Skeletal muscle tissue (tissue), 3 donors: ENCODE measurements at regions not wholly inside any gene's neighbourhood (a gene's known extent, or its start where the extent isn't known, plus 50 kb on each side); places are given as distances from the start of the nearest gene placed in this dataset.
A peak's percentile ranks its signal among the peaks of the same experiment; 100 is the strongest.

Experiments used
- H3K27ac ChIP-seq: one replicate; pipeline ENCODE4 v1.7.0; 2013; ENCODE audit warnings: mild to moderate bottlenecking, low read depth, low read length, inconsistent platforms
- H3K27me3 ChIP-seq, 3 donors: one replicate each; pipeline ENCODE4 v1.7.0; 2013; ENCODE audit warnings: low read length in 3 of 3; ENCODE audit not compliant: control insufficient read depth in 3 of 3, insufficient read depth in 3 of 3
- H3K36me3 ChIP-seq, 3 donors: one replicate each; pipeline ENCODE4 v1.7.0; 2013; ENCODE audit warnings: low read length in 3 of 3; ENCODE audit not compliant: control insufficient read depth in 3 of 3, insufficient read depth in 3 of 3
- H3K4me1 ChIP-seq, 3 donors: one replicate each; pipeline ENCODE4 v1.7.0; 2013; ENCODE audit warnings: low read length in 3 of 3, mild to moderate bottlenecking in 3 of 3; ENCODE audit not compliant: control insufficient read depth in 3 of 3, insufficient read depth in 3 of 3
- H3K4me3 ChIP-seq, 3 donors: one replicate each; pipeline ENCODE4 v1.7.0; 2013; ENCODE audit warnings: low read length in 3 of 3
- H3K9ac ChIP-seq, 3 donors: one replicate each; pipeline ENCODE4 v1.7.0; 2013; ENCODE audit warnings: low read length in 3 of 3, mild to moderate bottlenecking in 3 of 3, moderate library complexity in 2 of 3, low read depth in 1 of 3
- H3K9me3 ChIP-seq, 3 donors: one replicate each; pipeline ENCODE4 v1.7.0; 2013; ENCODE audit warnings: low read length in 3 of 3; ENCODE audit not compliant: control insufficient read depth in 3 of 3
- donor health status: Osteomylitis.

GRCh38 chr9:115295734-115296133, 177.8 kb upstream of the TNC start:
- H3K4me1 ChIP-seq: no peaks in the 10 kb centered on the region
- no peak overlapping the region for H3K9ac ChIP-seq
- no peaks in the 10 kb centered on the region for H3K27me3 ChIP-seq
- no peaks in the 10 kb centered on the region for H3K36me3 ChIP-seq
- no peak overlapping the region for H3K27ac ChIP-seq
- no peaks in the 10 kb centered on the region for H3K9me3 ChIP-seq
- H3K4me3 ChIP-seq: no peak overlapping the region

DNA sequence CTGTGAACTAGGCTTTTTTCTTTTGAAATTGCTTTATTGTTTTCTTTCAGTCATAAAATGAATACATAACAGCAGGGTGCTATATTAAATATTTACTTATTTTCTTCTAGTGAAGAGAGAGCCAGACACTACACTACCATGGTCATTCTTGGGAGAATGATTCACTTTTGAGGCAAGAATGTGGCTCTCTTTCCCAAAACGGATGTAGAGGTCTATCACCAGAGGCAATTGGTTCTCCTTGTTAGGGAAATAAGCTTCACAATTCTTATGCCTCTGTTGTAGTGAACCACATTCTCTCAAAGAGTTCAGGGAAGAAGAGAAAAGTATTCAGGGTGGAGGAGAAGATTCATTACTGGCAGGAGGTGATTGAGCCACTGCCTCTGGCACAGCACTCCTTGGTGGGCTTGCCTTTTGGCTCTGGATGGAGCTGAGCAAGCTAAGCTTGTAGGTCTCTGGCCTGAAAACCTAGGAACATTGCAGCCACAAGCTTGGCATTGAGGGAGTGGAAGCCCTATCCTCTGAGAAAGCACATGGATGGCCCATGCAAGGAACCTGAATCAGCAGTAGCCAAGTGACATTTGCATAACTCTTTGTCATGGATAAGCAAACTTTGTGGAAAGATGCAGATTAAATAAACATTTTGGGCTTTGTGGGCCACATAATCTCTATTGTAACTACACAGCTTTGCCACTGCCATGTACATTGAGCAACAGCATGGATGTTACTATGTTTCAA, 179.0 kb upstream of the TNC start:
- Histone ChIP-seq H3K9me3 (no peaks in the 10 kb centered on the region), H3K36me3 (no peaks in the 10 kb centered on the region), H3K27me3 (no peaks in the 10 kb centered on the region), H3K27ac (no peak overlapping the region), H3K9ac (no peak overlapping the region), H3K4me3 (no peak overlapping the region), H3K4me1 (no peaks in the 10 kb centered on the region)

DNA sequence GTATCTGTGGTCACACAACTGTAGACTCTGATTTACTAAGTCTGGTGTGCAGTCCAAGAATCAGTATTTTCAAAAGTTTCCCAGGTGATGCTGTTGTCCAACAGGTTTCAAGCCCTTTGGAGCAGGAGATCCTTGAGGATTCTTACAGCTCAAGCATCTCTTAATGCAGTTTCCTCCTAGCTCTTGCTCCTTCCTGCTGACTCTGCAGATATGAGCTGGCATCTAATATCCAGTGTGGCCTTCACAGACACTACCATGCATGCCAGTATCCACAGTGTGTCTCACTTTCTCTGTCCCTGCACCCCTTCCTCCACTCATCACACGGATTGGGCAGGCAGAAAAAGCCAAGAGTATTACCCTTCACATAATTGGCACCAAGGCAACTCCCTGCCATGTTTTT, 182.2 kb upstream of the TNC start:
- Histone ChIP-seq H3K4me1 (no peaks in the 10 kb centered on the region), H3K9ac (no peak overlapping the region), H3K27me3 (no peaks in the 10 kb centered on the region), H3K36me3 (no peaks in the 10 kb centered on the region), H3K9me3 (no peaks in the 10 kb centered on the region), H3K4me3 (no peak overlapping the region), H3K27ac (no peak overlapping the region)

DNA sequence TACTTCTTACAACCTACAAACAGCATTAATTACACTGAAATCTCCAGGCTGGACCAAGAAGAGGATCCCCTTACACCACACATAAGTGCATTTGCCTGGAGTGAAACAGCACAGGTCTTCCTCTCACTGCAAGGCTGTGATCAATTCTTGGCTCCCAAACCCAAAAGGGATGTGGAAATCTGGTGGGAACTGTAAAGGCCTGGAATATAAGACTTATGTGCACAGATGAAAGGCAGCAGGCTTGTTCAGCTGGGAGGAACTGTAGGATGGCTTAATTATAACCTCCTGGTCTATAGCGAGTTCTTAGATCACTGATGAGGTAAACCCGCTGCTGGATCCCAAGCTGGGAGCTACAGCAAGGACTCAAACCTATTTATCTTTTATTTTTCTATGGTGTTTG, 182.9 kb upstream of the TNC start:
- no peak overlapping the region for H3K27ac ChIP-seq
- H3K9ac ChIP-seq: no peak overlapping the region
- H3K4me3 ChIP-seq: no peak overlapping the region
- no peaks in the 10 kb centered on the region for H3K27me3 ChIP-seq
- H3K9me3 ChIP-seq: no peaks in the 10 kb centered on the region
- H3K4me1 ChIP-seq: no peaks in the 10 kb centered on the region
- H3K36me3 ChIP-seq: no peaks in the 10 kb centered on the region

DNA sequence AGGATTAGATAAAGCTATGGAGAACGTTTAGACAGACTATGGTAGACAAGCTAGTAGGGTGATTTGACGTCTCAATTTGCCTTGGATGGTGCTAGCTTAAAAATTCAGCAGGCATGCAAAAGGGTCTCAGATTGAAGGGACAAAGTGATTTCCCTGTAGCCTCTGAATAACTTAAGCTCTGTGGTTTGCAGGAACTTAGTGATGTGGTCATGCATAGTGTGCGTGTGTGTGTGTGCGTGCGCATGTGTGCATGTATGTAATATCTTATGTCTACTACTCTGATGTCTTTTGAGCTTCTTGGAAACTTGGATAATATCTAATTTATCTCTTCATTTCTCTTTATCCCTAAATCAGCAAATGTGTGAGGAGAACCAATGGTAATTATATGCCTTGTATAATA, 183.6 kb upstream of the TNC start:
- H3K9me3 ChIP-seq: no peaks in the 10 kb centered on the region
- no peaks in the 10 kb centered on the region for H3K27me3 ChIP-seq
- no peak overlapping the region for H3K27ac ChIP-seq
- H3K9ac ChIP-seq: no peak overlapping the region
- H3K4me1 ChIP-seq: no peaks in the 10 kb centered on the region
- H3K36me3 ChIP-seq: no peaks in the 10 kb centered on the region
- no peak overlapping the region for H3K4me3 ChIP-seq

DNA sequence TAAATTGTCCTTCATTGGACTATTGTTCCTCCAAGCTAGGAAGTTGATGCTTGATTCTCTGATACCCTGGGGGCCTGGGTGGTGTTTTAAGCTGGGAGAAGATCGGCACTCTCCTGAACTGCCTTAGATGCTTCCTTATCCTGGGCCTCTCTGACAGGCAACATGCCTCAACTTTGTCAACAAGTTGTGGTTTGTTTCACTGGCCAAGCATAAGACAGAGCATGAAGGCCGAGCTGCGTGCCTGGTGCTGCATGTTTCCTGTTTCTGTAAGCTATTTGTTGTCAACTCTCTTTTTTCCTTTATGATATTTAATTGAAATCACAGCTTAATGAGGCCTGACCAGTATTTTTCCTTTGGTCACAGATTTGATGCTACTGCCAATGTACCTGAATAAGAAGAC, 187.6 kb upstream of the TNC start:
- Histone ChIP-seq H3K9ac (no peak overlapping the region), H3K9me3 (no peaks in the 10 kb centered on the region), H3K4me3 (no peak overlapping the region), H3K4me1 (no peaks in the 10 kb centered on the region), H3K27ac (no peak overlapping the region), H3K36me3 (no peaks in the 10 kb centered on the region), H3K27me3 (no peaks in the 10 kb centered on the region)

GRCh38 chr9:115306865-115307264, 188.9 kb upstream of the TNC start:
- no peak overlapping the region for H3K27ac ChIP-seq
- H3K4me1 ChIP-seq: no peaks in the 10 kb centered on the region
- H3K36me3 ChIP-seq: no peaks in the 10 kb centered on the region
- H3K27me3 ChIP-seq: no peaks in the 10 kb centered on the region
- no peaks in the 10 kb centered on the region for H3K9me3 ChIP-seq
- H3K9ac ChIP-seq: no peak overlapping the region
- H3K4me3 ChIP-seq: no peak overlapping the region

GRCh38 chr9:115313545-115313944, 195.6 kb upstream of the TNC start:
- Histone ChIP-seq H3K9me3 (no peaks in the 10 kb centered on the region), H3K36me3 (no peaks in the 10 kb centered on the region), H3K9ac (no peak overlapping the region), H3K27ac (no peak overlapping the region), H3K27me3 (no peaks in the 10 kb centered on the region), H3K4me1 (no peaks in the 10 kb centered on the region), H3K4me3 (no peak overlapping the region)

DNA sequence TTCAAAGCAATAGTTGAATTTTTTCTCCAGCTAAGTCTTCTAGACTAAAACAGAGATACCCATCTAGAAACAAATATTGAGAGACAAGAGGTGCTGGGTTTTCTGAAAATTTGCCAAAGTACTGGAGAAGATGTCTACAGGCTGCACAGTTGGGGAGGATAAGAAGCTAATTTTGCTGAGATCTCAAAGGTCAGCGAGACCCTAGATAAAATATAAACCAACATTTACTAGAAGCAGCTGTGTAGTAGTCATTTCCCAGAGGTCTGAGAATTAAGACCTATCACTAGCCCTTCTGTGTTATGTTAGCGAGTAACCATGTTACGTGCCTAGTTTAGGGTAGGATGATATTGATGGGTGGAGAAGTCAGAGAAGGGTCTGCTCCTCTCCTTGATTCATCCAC, 208.5 kb upstream of the TNC start:
- no peak overlapping the region for H3K4me3 ChIP-seq
- no peak overlapping the region for H3K27ac ChIP-seq
- no peaks in the 10 kb centered on the region for H3K27me3 ChIP-seq
- no peaks in the 10 kb centered on the region for H3K9me3 ChIP-seq
- H3K9ac ChIP-seq: no peak overlapping the region
- H3K4me1 ChIP-seq: peaks cover 0 to 2% (median 0%) of the 10 kb centered on the region in 3 donors
- H3K36me3 ChIP-seq: no peaks in the 10 kb centered on the region

DNA sequence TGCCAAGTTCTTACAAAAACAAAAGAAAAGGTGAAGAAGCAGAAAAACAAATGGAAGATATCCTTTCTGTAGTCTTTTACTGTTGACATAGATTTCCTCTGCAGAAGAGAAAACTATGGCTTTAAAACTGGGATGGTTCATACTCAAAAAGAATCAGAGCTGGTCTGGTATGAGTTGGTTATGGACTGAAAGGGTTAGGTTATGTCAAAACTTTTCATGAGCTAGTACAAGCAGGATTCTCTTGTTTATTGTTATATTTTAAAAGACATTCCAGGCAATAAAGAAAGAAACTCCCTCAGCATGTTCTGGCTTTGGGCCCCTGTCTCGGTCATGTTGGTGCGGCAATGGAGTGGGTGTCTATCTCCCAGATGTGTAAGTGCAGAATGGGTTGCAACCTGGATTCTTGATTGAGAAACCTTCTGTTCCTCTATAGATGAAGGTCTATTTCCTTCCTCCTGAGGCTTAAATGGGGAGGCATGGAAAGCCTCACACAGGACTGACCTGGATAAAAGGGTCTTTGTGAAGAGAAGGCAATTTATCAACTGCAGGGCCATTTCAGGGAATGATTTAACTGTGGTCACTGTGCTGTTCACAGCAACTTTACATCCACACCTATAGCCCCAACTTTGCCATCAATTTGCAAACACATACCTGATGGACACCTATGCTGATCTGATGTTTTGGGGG, 209.6 kb upstream of the TNC start:
- no peaks in the 10 kb centered on the region for H3K9me3 ChIP-seq
- peak overlapping the region in 1 of 3 donors; percentile 25 for H3K4me3 ChIP-seq
- H3K27ac ChIP-seq: no peak overlapping the region
- peaks cover 0 to 2% (median 0%) of the 10 kb centered on the region in 3 donors for H3K4me1 ChIP-seq
- no peaks in the 10 kb centered on the region for H3K36me3 ChIP-seq
- no peak overlapping the region for H3K9ac ChIP-seq
- H3K27me3 ChIP-seq: no peaks in the 10 kb centered on the region
